ENCODE measurements at regions not wholly inside any gene's neighbourhood (a gene's known extent, or its start where the extent isn't known, plus 50 kb on each side); places are given as distances from the start of the nearest gene placed in this dataset.

DNA sequence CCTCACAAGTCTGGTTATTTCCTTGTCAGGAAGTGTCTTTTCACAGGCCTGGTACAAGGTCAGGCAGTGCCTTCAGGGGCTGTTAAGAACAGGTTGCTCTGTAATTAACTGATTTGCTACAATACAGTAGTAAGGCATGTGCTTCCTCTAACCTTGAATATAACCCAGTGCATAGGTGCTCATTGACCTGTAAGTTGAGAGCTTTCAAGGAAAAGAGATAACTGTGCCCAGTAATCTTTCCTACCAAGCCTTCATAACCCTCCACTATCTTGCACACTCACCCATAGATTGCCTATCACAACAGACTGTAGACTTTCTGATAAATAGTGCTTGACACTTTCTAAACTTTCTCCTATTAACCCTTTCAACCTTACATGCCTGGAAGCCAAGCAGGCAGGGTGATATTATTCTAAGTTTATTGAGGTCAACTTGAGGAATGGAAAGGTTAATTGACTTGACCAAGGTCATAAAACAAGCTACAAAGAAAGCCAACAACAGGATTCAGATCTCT lies 148.1 kb downstream of the PPARGC1A start:
- ATAC-seq: no peak

DNA sequence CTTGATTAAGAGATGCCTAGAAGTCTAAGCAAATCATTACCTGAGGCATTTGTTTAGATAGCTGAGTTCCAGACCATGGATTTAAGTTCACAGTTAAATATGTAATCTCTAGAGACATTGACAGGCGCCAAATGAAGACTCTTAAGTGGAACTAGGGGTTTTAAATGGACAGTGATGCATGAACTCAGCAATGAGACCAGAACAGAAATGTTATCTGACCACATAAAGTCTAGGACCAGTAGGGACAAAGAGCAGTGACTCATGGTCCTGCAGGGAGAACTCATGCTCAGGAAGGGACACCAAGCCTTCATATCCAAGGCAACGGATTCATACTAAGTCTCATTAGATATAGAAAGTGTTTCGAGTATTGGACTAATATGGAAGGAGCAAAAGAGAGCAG lies 152.3 kb downstream of the PPARGC1A start:
- ATAC-seq: no peak

DNA sequence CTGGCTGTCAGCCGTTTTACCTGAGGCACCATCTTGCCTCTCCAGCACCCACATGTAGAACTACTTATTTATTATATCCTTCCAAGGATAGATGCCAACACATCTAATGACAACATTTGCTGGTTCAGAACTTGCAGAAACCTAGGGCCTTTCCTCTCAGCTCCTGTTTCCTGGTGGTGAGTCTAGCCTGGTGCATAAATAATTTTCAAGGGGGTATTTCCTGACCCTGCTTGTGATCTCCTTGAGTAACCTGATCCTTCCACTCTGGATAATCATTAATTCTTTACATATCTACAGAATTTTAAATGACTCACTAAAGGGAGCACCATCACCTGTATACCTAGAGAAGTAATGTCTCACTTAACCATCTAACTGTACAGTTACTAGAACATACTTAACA lies 153.4 kb downstream of the PPARGC1A start:
- ATAC-seq: no peak

DNA sequence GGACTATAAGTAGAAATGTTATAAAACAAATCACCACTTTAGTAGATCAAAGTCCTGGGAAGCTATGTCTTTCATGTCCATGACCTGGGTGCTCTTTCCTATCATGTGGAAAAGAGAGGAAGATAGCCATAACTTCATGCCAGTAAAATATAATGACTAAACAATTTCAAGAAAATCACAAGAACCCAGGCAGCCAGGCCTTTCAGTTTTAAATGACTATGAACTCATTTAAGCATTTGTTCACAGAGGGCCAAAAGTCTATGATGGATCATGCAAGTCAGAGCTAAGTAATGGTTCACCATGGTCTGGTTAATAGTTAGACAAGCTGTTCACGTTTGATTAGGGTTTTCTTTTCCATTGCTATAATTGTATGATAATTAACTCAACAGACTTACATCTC lies 155.8 kb downstream of the PPARGC1A start:
- no peak for ATAC-seq

GRCh38 chr4:23733476-23733875 lies 156.4 kb downstream of the PPARGC1A start:
- no peak for ATAC-seq

DNA sequence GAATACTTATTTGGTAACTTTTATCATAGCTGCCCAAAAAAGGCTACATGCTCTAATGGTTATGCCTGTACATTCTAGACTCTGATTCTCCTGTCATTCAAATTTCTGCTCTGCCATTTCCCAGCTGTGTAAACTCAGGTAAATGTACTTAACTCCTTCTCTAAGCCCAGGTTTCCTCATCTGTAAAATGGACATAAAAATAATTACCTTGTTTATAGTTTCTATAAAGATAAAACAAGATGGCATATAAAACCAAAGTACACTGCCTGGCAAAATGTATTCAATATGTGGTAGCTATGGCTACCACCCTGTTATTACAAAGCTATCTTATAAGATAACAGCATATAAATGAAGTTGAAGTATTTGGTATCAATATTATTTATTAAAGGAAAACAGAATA lies 158.8 kb downstream of the PPARGC1A start:
- ATAC-seq: no peak

DNA sequence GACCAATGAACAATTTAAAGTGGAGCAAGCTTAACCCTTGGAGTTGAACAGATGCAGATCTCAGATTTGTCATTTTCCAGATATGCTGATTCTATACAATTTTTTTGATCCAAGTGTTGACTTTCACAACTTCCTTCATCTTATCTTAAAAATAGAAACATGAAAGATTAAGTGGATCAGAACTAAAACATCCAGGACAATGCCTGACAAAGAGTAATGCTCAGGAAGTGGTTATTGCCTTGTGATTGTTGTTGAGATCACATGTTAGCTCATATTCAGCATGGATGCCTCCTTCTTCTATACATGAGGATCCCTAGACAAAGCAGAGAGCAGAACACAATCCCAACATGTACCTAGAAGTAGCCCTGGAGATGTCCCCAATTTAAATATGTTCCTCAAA lies 160.9 kb downstream of the PPARGC1A start:
- no peak for ATAC-seq

DNA sequence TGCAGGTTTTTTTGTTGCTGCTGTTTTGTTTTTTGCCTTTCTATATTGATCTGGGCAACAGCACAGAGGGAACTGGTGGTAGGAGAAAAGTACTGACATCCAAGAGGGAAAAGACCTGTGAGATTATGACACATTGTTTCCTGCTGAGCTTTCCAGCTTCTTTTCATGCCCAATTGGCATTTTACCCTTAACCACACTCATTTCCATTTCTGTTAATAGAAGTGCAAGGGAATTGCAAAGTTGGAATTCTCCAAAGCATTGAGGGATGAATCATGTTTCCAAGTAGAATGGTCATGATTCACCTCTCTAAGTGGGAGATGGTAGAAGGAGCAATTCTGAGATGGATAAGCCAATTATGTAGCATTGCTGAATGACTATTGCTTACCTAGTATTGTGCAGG lies 161.5 kb downstream of the PPARGC1A start:
- ATAC-seq: no peak

DNA sequence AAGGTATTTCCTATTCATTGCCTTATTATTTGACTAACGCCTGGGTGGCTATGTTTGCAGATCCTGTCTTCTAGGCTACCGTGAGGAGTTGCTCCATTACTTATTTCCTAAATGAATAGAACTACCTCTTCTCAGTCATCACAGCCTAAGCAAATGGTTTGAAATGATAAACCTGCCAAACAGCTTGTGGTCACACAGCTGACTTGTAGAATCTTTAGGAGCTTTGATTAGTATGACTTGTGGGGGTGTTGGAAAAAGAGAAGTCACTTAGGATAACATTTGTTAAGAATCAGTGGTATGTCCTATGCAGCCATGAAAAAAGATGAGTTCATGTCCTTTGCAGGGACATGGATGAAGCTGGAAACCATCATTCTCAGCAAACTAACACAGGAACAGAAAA lies 169.3 kb downstream of the PPARGC1A start:
- ATAC-seq: no peak

GRCh38 chr4:23718435-23718834 lies 171.4 kb downstream of the PPARGC1A start:
- ATAC-seq: no peak

- ATAC-seq: no peak
Observed at GRCh38 chr4:23717528-23718248, 172.2 kb downstream of the PPARGC1A start.

DNA sequence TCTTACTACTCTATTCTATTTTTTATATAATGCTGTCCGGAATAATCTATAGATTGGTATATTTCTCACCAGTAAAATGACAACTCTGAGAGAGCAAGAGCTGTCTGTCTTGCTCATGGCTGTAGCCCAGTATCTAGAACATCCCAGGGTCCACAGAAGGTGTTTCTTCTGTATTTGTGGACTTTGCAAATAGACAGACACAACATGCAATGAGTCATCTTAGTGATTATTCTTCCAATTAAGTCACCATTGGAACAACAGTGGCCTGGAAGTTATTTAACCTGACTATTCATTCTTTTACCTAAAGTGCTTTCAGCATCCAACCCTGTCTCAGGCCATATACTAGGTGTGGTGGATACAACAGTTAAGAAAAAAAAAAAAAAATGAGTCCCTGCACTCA lies 179.5 kb downstream of the PPARGC1A start:
- ATAC-seq: no peak

GRCh38 chr4:23707652-23708026 lies 182.2 kb downstream of the PPARGC1A start:
- ATAC-seq: no peak

- ATAC-seq: no peak
Observed at GRCh38 chr4:23706972-23707651, 182.7 kb downstream of the PPARGC1A start.

GRCh38 chr4:23700197-23700596 lies 189.7 kb downstream of the PPARGC1A start:
- no peak for ATAC-seq

DNA sequence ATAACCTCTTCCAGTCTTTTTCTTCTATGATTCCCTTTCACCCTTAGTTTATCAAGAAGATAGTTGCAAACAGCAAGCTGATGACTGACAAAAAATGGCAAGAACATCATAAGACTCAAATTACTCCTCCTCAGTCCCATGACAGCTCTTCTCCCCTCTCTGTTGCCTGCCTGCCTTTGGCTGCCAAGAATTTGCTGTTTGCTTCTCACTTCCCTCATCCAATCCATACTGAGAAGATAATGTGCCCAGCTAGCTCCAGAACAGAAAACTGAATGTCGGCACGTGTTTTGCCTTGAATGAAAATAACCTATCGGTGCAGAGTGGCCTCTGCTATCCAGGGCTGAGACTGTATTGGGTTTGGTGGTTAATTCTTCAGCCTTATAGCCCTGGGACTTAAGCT lies 192.1 kb downstream of the PPARGC1A start:
- no peak for ATAC-seq

DNA sequence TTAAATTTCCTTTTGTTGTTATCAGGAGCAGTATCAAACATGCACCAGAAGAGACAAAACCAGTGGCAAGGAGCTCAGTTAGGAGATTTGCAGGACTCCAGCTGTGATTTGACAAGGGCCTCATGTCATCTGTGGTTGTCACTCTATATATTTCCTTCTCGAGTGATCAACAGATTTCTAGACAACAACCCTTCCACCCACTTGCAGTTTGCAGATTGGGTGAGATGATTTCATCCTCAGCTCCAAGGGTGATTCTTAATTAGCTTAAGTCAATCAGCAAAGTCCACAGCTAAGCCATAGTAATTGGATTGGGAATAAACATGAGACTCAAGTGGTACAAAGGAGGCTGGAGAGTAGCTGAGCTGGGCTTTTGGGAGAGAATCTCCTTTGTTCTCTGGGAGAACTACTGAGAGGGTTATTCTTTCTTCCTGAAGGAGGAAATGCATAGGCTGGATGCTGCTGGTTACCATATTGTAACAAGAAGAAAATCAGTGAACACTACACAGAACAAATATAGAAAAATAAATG lies 192.8 kb downstream of the PPARGC1A start:
- no peak for ATAC-seq

- ATAC-seq: no peak
Observed at GRCh38 chr4:23686169-23686897, 203.5 kb downstream of the PPARGC1A start.

DNA sequence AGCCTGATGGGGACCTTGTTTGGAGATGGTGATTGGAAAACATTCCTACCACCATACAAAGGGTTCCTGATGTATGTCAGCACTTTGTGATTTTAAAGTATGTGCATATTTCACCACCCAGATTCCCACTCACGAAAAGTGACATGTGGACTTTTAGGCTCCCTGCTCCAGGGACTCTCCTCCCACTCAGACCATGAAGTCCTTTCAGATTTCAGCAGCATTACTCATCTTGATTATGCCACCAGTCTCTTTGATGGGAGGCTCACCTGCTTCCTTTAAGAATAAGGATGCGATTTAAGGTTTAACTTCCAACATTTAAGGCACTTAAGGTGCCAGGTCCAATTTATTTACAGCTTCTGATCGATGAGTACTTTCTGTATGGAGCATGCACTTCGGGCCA lies 204.4 kb downstream of the PPARGC1A start:
- ATAC-seq: no peak

- no peak for ATAC-seq
Observed at GRCh38 chr4:23680671-23681518, 209.0 kb downstream of the PPARGC1A start.

DNA sequence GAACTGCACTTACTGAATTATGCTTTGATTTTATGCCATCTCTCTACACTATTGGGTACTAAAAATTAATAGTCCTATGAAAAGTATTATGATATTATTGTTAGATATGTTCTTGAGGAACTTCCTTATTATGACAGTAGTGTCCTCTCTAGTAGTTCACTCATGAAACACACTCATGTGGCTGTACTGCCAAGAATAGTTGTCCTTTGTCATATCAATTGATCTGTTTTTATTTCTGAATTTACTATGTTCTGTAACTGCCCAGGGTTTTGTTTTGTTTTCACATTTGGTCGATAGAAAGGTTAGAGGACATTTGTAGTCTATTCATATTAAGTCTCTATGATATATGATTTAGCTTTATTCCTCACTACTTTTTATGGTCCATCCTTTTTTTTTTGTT lies 215.2 kb downstream of the PPARGC1A start:
- ATAC-seq: no peak

- ATAC-seq: no peak
Observed at GRCh38 chr4:23667659-23668058, 222.2 kb downstream of the PPARGC1A start.

DNA sequence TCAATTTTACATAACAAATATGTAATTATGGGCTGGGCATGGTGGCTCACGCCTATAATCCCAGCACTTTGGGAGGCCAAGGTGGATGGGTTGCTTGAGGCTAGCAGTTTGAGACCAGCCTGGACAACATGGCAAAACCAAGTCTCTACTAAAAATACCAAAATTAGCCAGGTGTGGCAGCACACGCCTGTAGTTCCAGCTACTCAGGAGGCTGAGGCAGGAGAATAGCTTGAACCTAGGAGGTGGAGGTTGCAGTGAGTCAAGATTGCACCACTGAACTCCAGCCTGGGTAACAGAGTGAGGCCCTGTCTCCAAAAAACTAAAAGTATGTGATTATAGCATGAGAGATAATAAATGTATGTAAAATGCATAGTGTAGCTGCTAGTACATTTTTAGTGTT lies 229.0 kb downstream of the PPARGC1A start:
- no peak for ATAC-seq

All from activated CD4-positive, CD25-positive, alpha-beta regulatory T cell treated with anti-CD3 and anti-CD28 coated beads, Interleukin-2, amount 50 U/mL, for 24 hours (primary cell).